Gastroesophageal sphincter (tissue), 4 donors: ENCODE measurements at regions not wholly inside any gene's neighbourhood (a gene's known extent, or its start where the extent isn't known, plus 50 kb on each side); places are given as distances from the start of the nearest gene placed in this dataset.

ENCODE experiments used
- ATAC-seq: fragments of 150-250 bp; one replicate; pipeline ENCODE4 v1.9.1; 2016; ENCODE audit warnings: mild to moderate bottlenecking, moderate library complexity
- H3K27ac ChIP-seq, 4 donors: fragments of 200-600 bp; sonication (generic) in 3 of 4; 1 replicate in 3 of 4; 2 replicates in 1 of 4; pipeline ENCODE4 v1.5.1; 2016 to 2019
- H3K27me3 ChIP-seq: fragments of 200-600 bp; sonication (generic); one replicate; pipeline ENCODE4 v1.5.1; 2019
- H3K36me3 ChIP-seq, 2 donors: fragments of 200-600 bp; sonication (generic); one replicate each; pipeline ENCODE4 v1.5.1; 2019; ENCODE audit warnings: control low read depth in 1 of 2
- H3K4me1 ChIP-seq, 3 donors: fragments of 200-600 bp; sonication (generic); 1 replicate in 2 of 3; 2 replicates in 1 of 3; pipeline ENCODE4 v1.5.1; 2016 to 2019; ENCODE audit warnings: control low read depth in 2 of 3
- H3K4me3 ChIP-seq, 2 donors: fragments of 200-600 bp; sonication (generic); one replicate each; pipeline ENCODE4 v1.5.1; 2019; ENCODE audit warnings: mild to moderate bottlenecking in 1 of 2, moderate library complexity in 1 of 2
- H3K9me3 ChIP-seq, 3 donors: fragments of 200-600 bp; sonication (generic); one replicate each; pipeline ENCODE4 v1.5.1; 2017 to 2019; ENCODE audit warnings: control low read depth in 2 of 3
- CTCF ChIP-seq, 4 experiments: fragments of 200-600 bp in 2 of 4; fragments of 450-650 bp in 2 of 4; sonication (generic) in 1 of 4; IDR thresholded peaks; one replicate each; pipeline ENCODE4 v1.5.1; 2017 to 2019; ENCODE audit warnings: antibody characterized with exemption in 4 of 4, mild to moderate bottlenecking in 2 of 4, moderate library complexity in 2 of 4
- EP300 ChIP-seq: sonication (generic); formaldehyde crosslinking; IDR thresholded peaks from one replicate; pipeline ENCODE4 v1.6.1; 2017; ENCODE audit warnings: antibody characterized with exemption, mild to moderate bottlenecking
- POLR2A ChIP-seq, 2 donors: fragments of 450-650 bp; IDR thresholded peaks; one replicate each; pipeline ENCODE4 v1.6.1; 2017; ENCODE audit warnings: antibody characterized with exemption in 2 of 2, mild to moderate bottlenecking in 2 of 2, moderate library complexity in 1 of 2
- POLR2AphosphoS5 ChIP-seq: sonication (generic); formaldehyde crosslinking; IDR thresholded peaks from one replicate; pipeline ENCODE4 v1.6.1; 2017; ENCODE audit warnings: antibody characterized with exemption
- WGBS, 2 donors: methylation state at CpG; one replicate each; pipeline ENCODE4 v1.1.5; 2018; ENCODE audit warnings: low coverage in 1 of 2; 5-methylcytosine and 5-hydroxymethylcytosine counted together

- Histone ChIP-seq H3K27me3 (peaks cover 46% of the 10 kb centered on the region), H3K4me3 (peak overlapping the region; percentile 2 to 48), H3K9me3 (no peaks in the 10 kb centered on the region), H3K4me1 (peaks cover 0 to 14% (median 0%) of the 10 kb centered on the region in 3 donors), H3K27ac (no peak overlapping the region), H3K36me3 (no peaks in the 10 kb centered on the region)
- TF ChIP-seq POLR2A (IDR thresholded peaks at IDR 0.05) = no peak
- no peak for TF ChIP-seq CTCF (IDR thresholded peaks at IDR 0.05)
- TF ChIP-seq POLR2AphosphoS5 = peak; percentile 39
- WGBS, 2 donors = 0% methylated on average over 20 to 27 of the region's 27 CpGs
- ATAC-seq = peak; percentile 82
Observed at GRCh38 chr15:83365370-83365938, 81.0 kb upstream of the BNC1 start.

- Histone ChIP-seq H3K4me3 (no peak overlapping the region), H3K36me3 (no peaks in the 10 kb centered on the region), H3K9me3 (no peaks in the 10 kb centered on the region), H3K27me3 (peaks cover 78% of the 10 kb centered on the region), H3K27ac (no peak overlapping the region), H3K4me1 (no peaks in the 10 kb centered on the region)
- ATAC-seq = no peak
- TF ChIP-seq EP300 (no peak), POLR2A (IDR thresholded peaks at IDR 0.05) (no peak), POLR2AphosphoS5 (no peak), CTCF (IDR thresholded peaks at IDR 0.05) (no peak)
- 12 to 17% methylated on average over 2 to 5 of the region's 9 CpGs for WGBS, 2 donors
Observed at GRCh38 chr15:83372434-83372891, 74.7 kb upstream of the SH3GL3 start.

- Histone ChIP-seq H3K4me3 (no peak overlapping the region), H3K9me3 (no peaks in the 10 kb centered on the region), H3K27me3 (peaks cover 83% of the 10 kb centered on the region), H3K36me3 (no peaks in the 10 kb centered on the region), H3K4me1 (peaks cover 0 to 9% (median 0%) of the 10 kb centered on the region in 3 donors), H3K27ac (no peak overlapping the region)
- WGBS, 2 donors = 3% methylated on average over 6 of the region's 34 CpGs; no CpG with 5 or more reads in 1 of the 2 donors
- TF ChIP-seq POLR2A (IDR thresholded peaks at IDR 0.05) (no peak), EP300 (no peak), POLR2AphosphoS5 (no peak), CTCF (IDR thresholded peaks at IDR 0.05) (no peak)
- ATAC-seq = no peak
Observed at GRCh38 chr15:83378921-83379578, 68.1 kb upstream of the SH3GL3 start.

GRCh38 chr15:83379579-83379959, 67.6 kb upstream of the SH3GL3 start:
- Histone ChIP-seq H3K36me3 (no peaks in the 10 kb centered on the region), H3K4me1 (peaks cover 0 to 9% (median 0%) of the 10 kb centered on the region in 3 donors), H3K9me3 (no peaks in the 10 kb centered on the region), H3K27me3 (peaks cover 78% of the 10 kb centered on the region), H3K4me3 (no peak overlapping the region), H3K27ac (no peak overlapping the region)
- no peak for TF ChIP-seq EP300
- no peak for TF ChIP-seq CTCF (IDR thresholded peaks at IDR 0.05)
- no peak for TF ChIP-seq POLR2AphosphoS5
- no peak for TF ChIP-seq POLR2A (IDR thresholded peaks at IDR 0.05)
- 5% methylated on average over 6 of the region's 19 CpGs; no CpG with 5 or more reads in 1 of the 2 donors for WGBS, 2 donors
- ATAC-seq = no peak

GRCh38 chr15:83380059-83380458, 67.1 kb upstream of the SH3GL3 start:
- Histone ChIP-seq H3K27ac (no peak overlapping the region), H3K4me1 (peaks cover 0 to 9% (median 0%) of the 10 kb centered on the region in 3 donors), H3K27me3 (peaks cover 73% of the 10 kb centered on the region), H3K4me3 (no peak overlapping the region), H3K36me3 (no peaks in the 10 kb centered on the region), H3K9me3 (no peaks in the 10 kb centered on the region)
- TF ChIP-seq EP300 (no peak), POLR2A (IDR thresholded peaks at IDR 0.05) (no peak), CTCF (IDR thresholded peaks at IDR 0.05) (no peak), POLR2AphosphoS5 (no peak)
- 0 to 47% methylated on average over 1 to 2 of the region's 2 CpGs for WGBS, 2 donors
- ATAC-seq = no peak
